Heart left ventricle (tissue), 13 donors: ENCODE measurements at regions not wholly inside any gene's neighbourhood (a gene's known extent, or its start where the extent isn't known, plus 50 kb on each side); places are given as distances from the start of the nearest gene placed in this dataset.

Experiments
- CTCF ChIP-seq, 12 donors: fragments of 200-600 bp; sonication (generic) in 4 of 12; IDR thresholded peaks; one replicate each; pipeline versions ENCODE4 v1.5.0 to v1.8.0; 2018 to 2022; ENCODE audit warnings: antibody characterized with exemption in 12 of 12, mild to moderate bottlenecking in 5 of 12
- POLR2A ChIP-seq, 2 donors: fragments of 450-650 bp; IDR thresholded peaks; one replicate each; pipeline ENCODE4 v1.6.1; 2017; ENCODE audit warnings: antibody characterized with exemption in 2 of 2, mild to moderate bottlenecking in 2 of 2, moderate library complexity in 2 of 2
- donor health status: ischemic (EF 13 %, LVEDD 7.1; RV severe dilation, severe dysfunction).
- donor health status: DM: no; HTN: yes; CAD: no.
- donor health status: DM: no; HTN: no; CAD: no.
- donor health status: ischemic (EF 25% LVEDD 6.9; RV normal size, moderate dysfunction).
- donor health status: ischemic (EF 25% LVEDD 5.7; RV mildly dilated, moderate dysfunction).
- donor health status: ischemic (EF 35%, LVEDD 5.7; RV mildly dilated, moderate dysfunction).
- donor health status: nonischemic (EF 11% LVEDD 7.7; RV severe dilation, severe dysfunction).
- donor health status: DM: yes; HTN: yes; CAD: no.
- donor health status: PGD.
- donor health status: ischemic (EF 29% LVEDD 5.4; RV normal size, mild dysfunction).
- donor health status: nonischemic (EF 23%, LVEDD 6.1; RV moderate dilation, normal function).

GRCh38 chr7:109308816-109309215, 739.1 kb downstream of the DNAJB9 start:
- TF ChIP-seq CTCF (IDR thresholded peaks at IDR 0.05): no peak
- no peak for TF ChIP-seq POLR2A (IDR thresholded peaks at IDR 0.05)
